HEK293 (cell line): ENCODE measurements at regions not wholly inside any gene's neighbourhood (a gene's known extent, or its start where the extent isn't known, plus 50 kb on each side); places are given as distances from the start of the nearest gene placed in this dataset.

Experiments used
- CTCF ChIA-PET: fragments of 350-600 bp; formaldehyde crosslinking; extraction: SDS; loops from one replicate; lab custom pipeline; 2021; ENCODE audit warnings: antibody characterized with exemption; lab: Yijun Ruan, JAX
- POLR2A ChIA-PET: fragments of 300-600 bp; formaldehyde crosslinking; extraction: SDS; loops from one replicate; lab custom pipeline; 2020; ENCODE audit warnings: antibody characterized with exemption, inconsistent platforms; lab: Yijun Ruan, JAX
- H3K27ac ChIP-seq: fragments of 200-500 bp; sonication (Bioruptor generic); 2 replicates; pipeline ENCODE4 v1.5.1; 2014; ENCODE audit warnings: low read depth, low read length, control low read depth, inconsistent platforms; ENCODE audit errors: extremely low read depth
- H3K36me3 ChIP-seq, 2 experiments: fragments of 200-500 bp in 1 of 2; sonication (Bioruptor generic) in 1 of 2; 1 replicate in 1 of 2; 2 replicates in 1 of 2; pipeline ENCODE4 v1.5.1; 2014 to 2017; ENCODE audit warnings: inconsistent platforms in 2 of 2, low read length in 2 of 2; ENCODE audit not compliant: control insufficient read depth in 2 of 2, insufficient read depth in 1 of 2
- H3K4me1 ChIP-seq: fragments of 200-500 bp; sonication (Bioruptor generic); 2 replicates; pipeline ENCODE4 v1.5.1; 2014; ENCODE audit warnings: mild to moderate bottlenecking, low read length, inconsistent platforms; ENCODE audit not compliant: control insufficient read depth, insufficient read depth
- H3K4me3 ChIP-seq: 2 replicates; pipeline ENCODE4 v1.5.1; 2011; ENCODE audit warnings: low read depth, mild to moderate bottlenecking, control low read depth, low read length, moderate library complexity
- H3K9me3 ChIP-seq: fragments of 200-500 bp; sonication (Bioruptor generic); 2 replicates; pipeline ENCODE4 v1.5.1; 2014; ENCODE audit warnings: low read depth, low read length, inconsistent platforms; ENCODE audit not compliant: control insufficient read depth, insufficient read depth
- YY1 ChIP-seq: fragments of 450-650 bp; formaldehyde crosslinking; IDR thresholded peaks from 2 replicates; pipeline ENCODE4 v1.5.1; 2018; ENCODE audit warnings: missing biosample characterization, missing genetic modification characterization
- ZBTB21 ChIP-seq: fragments of 450-650 bp; formaldehyde crosslinking; IDR thresholded peaks from 2 replicates; pipeline ENCODE4 v1.5.1; 2017; ENCODE audit warnings: missing biosample characterization, missing genetic modification characterization
- ZFP41 ChIP-seq: fragments of 450-650 bp; formaldehyde crosslinking; IDR thresholded peaks from 2 replicates; pipeline ENCODE4 v1.5.1; 2016; ENCODE audit warnings: missing biosample characterization, missing genetic modification characterization, borderline replicate concordance
- ZNF140 ChIP-seq: fragments of 450-650 bp; formaldehyde crosslinking; IDR thresholded peaks from 2 replicates; pipeline ENCODE4 v1.5.1; 2016; ENCODE audit warnings: missing biosample characterization, missing genetic modification characterization
- ZNF157 ChIP-seq: fragments of 450-650 bp; formaldehyde crosslinking; IDR thresholded peaks from 2 replicates; pipeline ENCODE4 v1.5.1; 2016; ENCODE audit warnings: missing biosample characterization, missing genetic modification characterization
- ZNF174 ChIP-seq: fragments of 450-650 bp; formaldehyde crosslinking; IDR thresholded peaks from 2 replicates; pipeline ENCODE4 v1.5.0; 2017; ENCODE audit warnings: missing biosample characterization, mild to moderate bottlenecking, missing genetic modification characterization
- ZNF175 ChIP-seq: fragments of 450-650 bp; formaldehyde crosslinking; IDR thresholded peaks from 2 replicates; pipeline ENCODE4 v1.5.1; 2016; ENCODE audit warnings: missing biosample characterization, missing genetic modification characterization
- ZNF394 ChIP-seq: fragments of 450-650 bp; formaldehyde crosslinking; IDR thresholded peaks from 2 replicates; pipeline ENCODE4 v1.5.1; 2016; ENCODE audit warnings: missing biosample characterization, missing genetic modification characterization, mild to moderate bottlenecking, moderate library complexity, borderline replicate concordance
- ZNF548 ChIP-seq: fragments of 450-650 bp; formaldehyde crosslinking; IDR thresholded peaks from 2 replicates; pipeline ENCODE4 v1.5.1; 2016; ENCODE audit warnings: missing biosample characterization, missing genetic modification characterization
- ZNF768 ChIP-seq: fragments of 450-650 bp; formaldehyde crosslinking; IDR thresholded peaks from 2 replicates; pipeline ENCODE4 v1.5.1; 2018; ENCODE audit warnings: missing biosample characterization, mild to moderate bottlenecking, missing genetic modification characterization
- ZSCAN23 ChIP-seq: fragments of 450-650 bp; formaldehyde crosslinking; IDR thresholded peaks from 2 replicates; pipeline ENCODE4 v1.5.1; 2016; ENCODE audit warnings: missing biosample characterization, missing genetic modification characterization
- TF ChIP-seq, protein P1 (sequence below): fragments of 450-650 bp; formaldehyde crosslinking; IDR thresholded peaks from 2 replicates; pipeline ENCODE4 v1.5.0; 2017; ENCODE audit warnings: missing biosample characterization, missing genetic modification characterization, borderline replicate concordance
- TF ChIP-seq, protein P2 (sequence below): fragments of 450-650 bp; formaldehyde crosslinking; IDR thresholded peaks from 2 replicates; pipeline ENCODE4 v1.5.1; 2016; ENCODE audit warnings: missing biosample characterization, missing genetic modification characterization, borderline replicate concordance
- TF ChIP-seq, protein P3 (sequence below): fragments of 450-650 bp; formaldehyde crosslinking; IDR thresholded peaks from 2 replicates; pipeline ENCODE4 v1.5.1; 2016; ENCODE audit warnings: missing biosample characterization, missing genetic modification characterization
- TF ChIP-seq, protein P4 (sequence below): fragments of 450-650 bp; formaldehyde crosslinking; IDR thresholded peaks from 2 replicates; pipeline ENCODE4 v1.5.1; 2016; ENCODE audit warnings: missing biosample characterization, missing genetic modification characterization
- TF ChIP-seq, protein P5 (sequence below): sonication (generic); formaldehyde crosslinking; IDR thresholded peaks from 2 replicates; pipeline ENCODE4 v1.8.1; 2022; ENCODE audit warnings: mild to moderate bottlenecking, moderate library complexity, missing genetic modification reagents

DNA sequence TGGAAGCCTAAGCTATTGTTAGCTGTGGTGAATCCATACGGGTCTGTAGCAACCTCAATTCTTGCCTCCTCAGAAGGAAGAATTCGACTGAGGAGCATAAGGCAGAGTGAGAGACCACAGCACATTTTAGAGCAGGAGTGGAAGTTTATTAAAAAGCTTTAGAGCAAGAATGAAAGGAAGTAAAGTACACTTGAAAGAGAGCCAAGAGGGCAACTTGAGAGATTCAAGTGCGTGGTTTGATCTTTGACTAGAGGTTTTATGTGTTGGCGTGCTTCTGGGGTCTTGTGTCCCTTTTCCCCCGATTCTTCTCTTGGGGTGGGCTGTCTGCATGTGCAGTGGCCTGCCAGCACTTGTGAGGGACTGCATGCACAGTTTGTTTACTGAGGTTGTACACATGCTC is 880.6 kb upstream of the INTU start:
- POLR2A ChIA-PET: no interaction called here
- no peaks in the 10 kb centered on the region for H3K9me3 ChIP-seq
- no peaks in the 10 kb centered on the region for H3K36me3 ChIP-seq
- H3K4me3 ChIP-seq: no peak overlapping the region
- CTCF ChIA-PET: no interaction called here
- no peaks in the 10 kb centered on the region for H3K4me1 ChIP-seq
- no peak overlapping the region for H3K27ac ChIP-seq
- TF ChIP-seq, protein P1, sequence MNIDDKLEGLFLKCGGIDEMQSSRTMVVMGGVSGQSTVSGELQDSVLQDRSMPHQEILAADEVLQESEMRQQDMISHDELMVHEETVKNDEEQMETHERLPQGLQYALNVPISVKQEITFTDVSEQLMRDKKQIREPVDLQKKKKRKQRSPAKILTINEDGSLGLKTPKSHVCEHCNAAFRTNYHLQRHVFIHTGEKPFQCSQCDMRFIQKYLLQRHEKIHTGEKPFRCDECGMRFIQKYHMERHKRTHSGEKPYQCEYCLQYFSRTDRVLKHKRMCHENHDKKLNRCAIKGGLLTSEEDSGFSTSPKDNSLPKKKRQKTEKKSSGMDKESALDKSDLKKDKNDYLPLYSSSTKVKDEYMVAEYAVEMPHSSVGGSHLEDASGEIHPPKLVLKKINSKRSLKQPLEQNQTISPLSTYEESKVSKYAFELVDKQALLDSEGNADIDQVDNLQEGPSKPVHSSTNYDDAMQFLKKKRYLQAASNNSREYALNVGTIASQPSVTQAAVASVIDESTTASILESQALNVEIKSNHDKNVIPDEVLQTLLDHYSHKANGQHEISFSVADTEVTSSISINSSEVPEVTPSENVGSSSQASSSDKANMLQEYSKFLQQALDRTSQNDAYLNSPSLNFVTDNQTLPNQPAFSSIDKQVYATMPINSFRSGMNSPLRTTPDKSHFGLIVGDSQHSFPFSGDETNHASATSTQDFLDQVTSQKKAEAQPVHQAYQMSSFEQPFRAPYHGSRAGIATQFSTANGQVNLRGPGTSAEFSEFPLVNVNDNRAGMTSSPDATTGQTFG (tag by site-specific recombination): no peak
- TF ChIP-seq ZNF548 (tag by site-specific recombination) (no peak), ZNF394 (tag by site-specific recombination) (no peak), ZNF174 (tag by site-specific recombination) (no peak), ZNF175 (tag by site-specific recombination) (no peak), ZFP41 (tag by site-specific recombination) (no peak), ZNF157 (tag by site-specific recombination) (no peak), ZNF768 (tag by site-specific recombination) (no peak), YY1 (tag by site-specific recombination) (no peak), ZSCAN23 (tag by site-specific recombination) (no peak), ZNF140 (tag by site-specific recombination) (no peak), ZBTB21 (tag by site-specific recombination) (no peak)
- TF ChIP-seq, protein P2, sequence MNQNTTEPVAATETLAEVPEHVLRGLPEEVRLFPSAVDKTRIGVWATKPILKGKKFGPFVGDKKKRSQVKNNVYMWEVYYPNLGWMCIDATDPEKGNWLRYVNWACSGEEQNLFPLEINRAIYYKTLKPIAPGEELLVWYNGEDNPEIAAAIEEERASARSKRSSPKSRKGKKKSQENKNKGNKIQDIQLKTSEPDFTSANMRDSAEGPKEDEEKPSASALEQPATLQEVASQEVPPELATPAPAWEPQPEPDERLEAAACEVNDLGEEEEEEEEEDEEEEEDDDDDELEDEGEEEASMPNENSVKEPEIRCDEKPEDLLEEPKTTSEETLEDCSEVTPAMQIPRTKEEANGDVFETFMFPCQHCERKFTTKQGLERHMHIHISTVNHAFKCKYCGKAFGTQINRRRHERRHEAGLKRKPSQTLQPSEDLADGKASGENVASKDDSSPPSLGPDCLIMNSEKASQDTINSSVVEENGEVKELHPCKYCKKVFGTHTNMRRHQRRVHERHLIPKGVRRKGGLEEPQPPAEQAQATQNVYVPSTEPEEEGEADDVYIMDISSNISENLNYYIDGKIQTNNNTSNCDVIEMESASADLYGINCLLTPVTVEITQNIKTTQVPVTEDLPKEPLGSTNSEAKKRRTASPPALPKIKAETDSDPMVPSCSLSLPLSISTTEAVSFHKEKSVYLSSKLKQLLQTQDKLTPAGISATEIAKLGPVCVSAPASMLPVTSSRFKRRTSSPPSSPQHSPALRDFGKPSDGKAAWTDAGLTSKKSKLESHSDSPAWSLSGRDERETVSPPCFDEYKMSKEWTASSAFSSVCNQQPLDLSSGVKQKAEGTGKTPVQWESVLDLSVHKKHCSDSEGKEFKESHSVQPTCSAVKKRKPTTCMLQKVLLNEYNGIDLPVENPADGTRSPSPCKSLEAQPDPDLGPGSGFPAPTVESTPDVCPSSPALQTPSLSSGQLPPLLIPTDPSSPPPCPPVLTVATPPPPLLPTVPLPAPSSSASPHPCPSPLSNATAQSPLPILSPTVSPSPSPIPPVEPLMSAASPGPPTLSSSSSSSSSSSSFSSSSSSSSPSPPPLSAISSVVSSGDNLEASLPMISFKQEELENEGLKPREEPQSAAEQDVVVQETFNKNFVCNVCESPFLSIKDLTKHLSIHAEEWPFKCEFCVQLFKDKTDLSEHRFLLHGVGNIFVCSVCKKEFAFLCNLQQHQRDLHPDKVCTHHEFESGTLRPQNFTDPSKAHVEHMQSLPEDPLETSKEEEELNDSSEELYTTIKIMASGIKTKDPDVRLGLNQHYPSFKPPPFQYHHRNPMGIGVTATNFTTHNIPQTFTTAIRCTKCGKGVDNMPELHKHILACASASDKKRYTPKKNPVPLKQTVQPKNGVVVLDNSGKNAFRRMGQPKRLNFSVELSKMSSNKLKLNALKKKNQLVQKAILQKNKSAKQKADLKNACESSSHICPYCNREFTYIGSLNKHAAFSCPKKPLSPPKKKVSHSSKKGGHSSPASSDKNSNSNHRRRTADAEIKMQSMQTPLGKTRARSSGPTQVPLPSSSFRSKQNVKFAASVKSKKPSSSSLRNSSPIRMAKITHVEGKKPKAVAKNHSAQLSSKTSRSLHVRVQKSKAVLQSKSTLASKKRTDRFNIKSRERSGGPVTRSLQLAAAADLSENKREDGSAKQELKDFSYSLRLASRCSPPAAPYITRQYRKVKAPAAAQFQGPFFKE: no peak
- TF ChIP-seq, protein P3, sequence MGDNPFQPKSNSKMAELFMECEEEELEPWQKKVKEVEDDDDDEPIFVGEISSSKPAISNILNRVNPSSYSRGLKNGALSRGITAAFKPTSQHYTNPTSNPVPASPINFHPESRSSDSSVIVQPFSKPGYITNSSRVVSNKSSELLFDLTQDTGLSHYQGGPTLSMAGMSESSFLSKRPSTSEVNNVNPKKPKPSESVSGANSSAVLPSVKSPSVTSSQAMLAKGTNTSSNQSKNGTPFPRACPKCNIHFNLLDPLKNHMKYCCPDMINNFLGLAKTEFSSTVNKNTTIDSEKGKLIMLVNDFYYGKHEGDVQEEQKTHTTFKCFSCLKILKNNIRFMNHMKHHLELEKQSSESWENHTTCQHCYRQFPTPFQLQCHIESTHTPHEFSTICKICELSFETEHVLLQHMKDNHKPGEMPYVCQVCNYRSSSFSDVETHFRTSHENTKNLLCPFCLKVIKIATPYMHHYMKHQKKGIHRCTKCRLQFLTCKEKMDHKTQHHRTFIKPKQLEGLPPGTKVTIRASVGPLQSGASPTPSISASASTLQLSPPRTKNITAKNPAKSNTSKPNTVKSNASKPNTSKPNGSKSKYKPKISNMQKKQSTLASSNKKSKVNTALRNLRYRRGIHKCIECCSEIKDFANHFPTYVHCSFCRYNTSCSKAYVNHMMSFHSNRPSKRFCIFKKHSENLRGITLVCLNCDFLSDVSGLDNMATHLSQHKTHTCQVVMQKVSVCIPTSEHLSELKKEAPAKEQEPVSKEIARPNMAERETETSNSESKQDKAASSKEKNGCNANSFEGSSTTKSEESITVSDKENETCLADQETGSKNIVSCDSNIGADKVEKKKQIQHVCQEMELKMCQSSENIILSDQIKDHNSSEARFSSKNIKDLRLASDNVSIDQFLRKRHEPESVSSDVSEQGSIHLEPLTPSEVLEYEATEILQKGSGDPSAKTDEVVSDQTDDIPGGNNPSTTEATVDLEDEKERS (tag by site-specific recombination): no peak
- TF ChIP-seq, protein P4, sequence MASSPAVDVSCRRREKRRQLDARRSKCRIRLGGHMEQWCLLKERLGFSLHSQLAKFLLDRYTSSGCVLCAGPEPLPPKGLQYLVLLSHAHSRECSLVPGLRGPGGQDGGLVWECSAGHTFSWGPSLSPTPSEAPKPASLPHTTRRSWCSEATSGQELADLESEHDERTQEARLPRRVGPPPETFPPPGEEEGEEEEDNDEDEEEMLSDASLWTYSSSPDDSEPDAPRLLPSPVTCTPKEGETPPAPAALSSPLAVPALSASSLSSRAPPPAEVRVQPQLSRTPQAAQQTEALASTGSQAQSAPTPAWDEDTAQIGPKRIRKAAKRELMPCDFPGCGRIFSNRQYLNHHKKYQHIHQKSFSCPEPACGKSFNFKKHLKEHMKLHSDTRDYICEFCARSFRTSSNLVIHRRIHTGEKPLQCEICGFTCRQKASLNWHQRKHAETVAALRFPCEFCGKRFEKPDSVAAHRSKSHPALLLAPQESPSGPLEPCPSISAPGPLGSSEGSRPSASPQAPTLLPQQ (tag by site-specific recombination): no peak
- TF ChIP-seq, protein P5, sequence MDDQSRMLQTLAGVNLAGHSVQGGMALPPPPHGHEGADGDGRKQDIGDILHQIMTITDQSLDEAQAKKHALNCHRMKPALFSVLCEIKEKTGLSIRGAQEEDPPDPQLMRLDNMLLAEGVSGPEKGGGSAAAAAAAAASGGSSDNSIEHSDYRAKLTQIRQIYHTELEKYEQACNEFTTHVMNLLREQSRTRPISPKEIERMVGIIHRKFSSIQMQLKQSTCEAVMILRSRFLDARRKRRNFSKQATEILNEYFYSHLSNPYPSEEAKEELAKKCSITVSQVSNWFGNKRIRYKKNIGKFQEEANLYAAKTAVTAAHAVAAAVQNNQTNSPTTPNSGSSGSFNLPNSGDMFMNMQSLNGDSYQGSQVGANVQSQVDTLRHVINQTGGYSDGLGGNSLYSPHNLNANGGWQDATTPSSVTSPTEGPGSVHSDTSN (CRISPR knock-in tag): no peak
